Stomach (tissue), 8 donors: ENCODE measurements at regions not wholly inside any gene's neighbourhood (a gene's known extent, or its start where the extent isn't known, plus 50 kb on each side); places are given as distances from the start of the nearest gene placed in this dataset.
"Not testable (repeated sequence)": the region's sequence is repeated elsewhere in the genome, so short reads cannot be mapped to it uniquely, and the experiment has no call there.

Experiments
- DNase-seq, 2 donors: peaks; one replicate each; pipeline versions ENCODE4 v3.0.0 to v3.0.0-alpha.2; 2013 to 2019
- H3K27ac ChIP-seq, 5 donors: fragments of 200-600 bp in 4 of 5; sonication (generic) in 4 of 5; one replicate each; pipeline ENCODE4 v1.5.1; 2013 to 2019; ENCODE audit warnings: mild to moderate bottlenecking in 1 of 5, moderate library complexity in 1 of 5
- H3K27me3 ChIP-seq, 3 donors: fragments of 200-600 bp; sonication (generic); one replicate each; pipeline ENCODE4 v1.5.1; 2017 to 2019; ENCODE audit warnings: mixed run types in 1 of 3
- H3K36me3 ChIP-seq, 4 donors: fragments of 200-600 bp; sonication (generic); 1 replicate in 3 of 4; 2 replicates in 1 of 4; pipeline ENCODE4 v1.5.1; 2016 to 2019
- H3K4me1 ChIP-seq, 4 donors: fragments of 200-600 bp; sonication (generic); one replicate each; pipeline ENCODE4 v1.5.1; 2016 to 2019
- H3K4me3 ChIP-seq, 4 donors: fragments of 200-600 bp; sonication (generic) in 3 of 4; one replicate each; pipeline ENCODE4 v1.5.1; 2016 to 2019; ENCODE audit warnings: mild to moderate bottlenecking in 1 of 4
- H3K9me3 ChIP-seq, 4 donors: fragments of 200-600 bp; sonication (generic); one replicate each; pipeline ENCODE4 v1.5.1; 2016 to 2019
- EP300 ChIP-seq: sonication (generic); formaldehyde crosslinking; IDR thresholded peaks from one replicate; pipeline ENCODE4 v1.6.1; 2017; ENCODE audit warnings: antibody characterized with exemption
- POLR2A ChIP-seq, 4 donors: fragments of 450-650 bp; IDR thresholded peaks; one replicate each; pipeline ENCODE4 v1.6.1; 2016; ENCODE audit warnings: antibody characterized with exemption in 4 of 4, control low read depth in 2 of 4, mild to moderate bottlenecking in 1 of 4, moderate library complexity in 1 of 4
- POLR2AphosphoS5 ChIP-seq, 3 donors: sonication (generic); formaldehyde crosslinking; IDR thresholded peaks; one replicate each; pipeline ENCODE4 v1.6.1; 2016; ENCODE audit warnings: antibody characterized with exemption in 3 of 3
- WGBS, 5 donors: extraction: QIAGEN DNeasy Blood & Tissue Kit in 3 of 5; methylation state at CpG; one replicate each; pipeline versions ENCODE4 v1.1.5 to v1.1.7; 2013 to 2018; 5-methylcytosine and 5-hydroxymethylcytosine counted together
- intact Hi-C: fragments of 100-400 bp; cut with DNase I; formaldehyde crosslinking; loops from one replicate; pipeline ENCODE4 v1.15.1; 2023; ENCODE audit warnings: low total_unique reads
- TF ChIP-seq, protein P1 (sequence below), 7 experiments: fragments of 450-650 bp in 4 of 7; fragments of 200-600 bp in 3 of 7; sonication (generic) in 3 of 7; IDR thresholded peaks; one replicate each; pipeline ENCODE4 v1.5.1; 2016 to 2019; ENCODE audit warnings: antibody characterized with exemption in 7 of 7, control low read depth in 2 of 7, mild to moderate bottlenecking in 1 of 7
- donor health status: healthy with polysubstance abuse.
- donor health status: Bipolar disorder and iron deficiency.
- donor health status: healthy.

GRCh38 chr13:83773961-83774360 lies 108.3 kb downstream of the SLITRK1 start:
- H3K9me3 ChIP-seq = no peaks in the 10 kb centered on the region
- 69 to 84% (median 77%) methylated on average over 2 of the region's 2 CpGs for WGBS, 5 donors
- no peak for DNase-seq
- intact Hi-C loops = no loop called here
- no peak for TF ChIP-seq POLR2A (IDR thresholded peaks at IDR 0.05)
- TF ChIP-seq, protein P1, sequence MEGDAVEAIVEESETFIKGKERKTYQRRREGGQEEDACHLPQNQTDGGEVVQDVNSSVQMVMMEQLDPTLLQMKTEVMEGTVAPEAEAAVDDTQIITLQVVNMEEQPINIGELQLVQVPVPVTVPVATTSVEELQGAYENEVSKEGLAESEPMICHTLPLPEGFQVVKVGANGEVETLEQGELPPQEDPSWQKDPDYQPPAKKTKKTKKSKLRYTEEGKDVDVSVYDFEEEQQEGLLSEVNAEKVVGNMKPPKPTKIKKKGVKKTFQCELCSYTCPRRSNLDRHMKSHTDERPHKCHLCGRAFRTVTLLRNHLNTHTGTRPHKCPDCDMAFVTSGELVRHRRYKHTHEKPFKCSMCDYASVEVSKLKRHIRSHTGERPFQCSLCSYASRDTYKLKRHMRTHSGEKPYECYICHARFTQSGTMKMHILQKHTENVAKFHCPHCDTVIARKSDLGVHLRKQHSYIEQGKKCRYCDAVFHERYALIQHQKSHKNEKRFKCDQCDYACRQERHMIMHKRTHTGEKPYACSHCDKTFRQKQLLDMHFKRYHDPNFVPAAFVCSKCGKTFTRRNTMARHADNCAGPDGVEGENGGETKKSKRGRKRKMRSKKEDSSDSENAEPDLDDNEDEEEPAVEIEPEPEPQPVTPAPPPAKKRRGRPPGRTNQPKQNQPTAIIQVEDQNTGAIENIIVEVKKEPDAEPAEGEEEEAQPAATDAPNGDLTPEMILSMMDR (IDR thresholded peaks at IDR 0.05) = no peak
- no peak for TF ChIP-seq POLR2AphosphoS5 (IDR thresholded peaks at IDR 0.05)
- no peak for TF ChIP-seq EP300
- no peaks in the 10 kb centered on the region for H3K36me3 ChIP-seq
- no peaks in the 10 kb centered on the region for H3K4me1 ChIP-seq
- no peaks in the 10 kb centered on the region for H3K27me3 ChIP-seq
- no peak overlapping the region for H3K27ac ChIP-seq
- no peak overlapping the region for H3K4me3 ChIP-seq

DNA sequence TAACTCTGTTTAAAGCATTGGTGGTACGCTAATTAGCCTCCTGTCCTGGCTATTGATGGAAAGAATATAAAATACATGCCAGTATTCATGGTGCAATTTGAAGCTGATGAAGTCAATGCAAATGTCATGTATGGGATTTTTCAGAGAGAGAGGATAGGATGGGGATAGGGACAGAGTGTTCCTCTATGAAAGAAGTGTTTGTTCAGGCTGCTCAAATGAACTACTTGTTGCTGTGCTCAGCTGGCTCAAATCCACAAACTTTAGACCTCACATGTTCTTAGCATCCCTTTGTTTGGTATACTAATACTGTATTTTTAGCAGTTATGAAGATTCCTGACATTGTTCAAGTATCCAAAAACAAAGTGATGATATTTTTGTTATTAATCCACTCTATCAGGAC lies 116.5 kb downstream of the SLITRK1 start:
- TF ChIP-seq, protein P1 (IDR thresholded peaks at IDR 0.05) = no peak
- TF ChIP-seq POLR2AphosphoS5 (IDR thresholded peaks at IDR 0.05) (no peak), EP300 (no peak), POLR2A (IDR thresholded peaks at IDR 0.05) (no peak)
- H3K36me3 ChIP-seq = no peaks in the 10 kb centered on the region
- intact Hi-C loops = no loop called here
- H3K27me3 ChIP-seq = no peaks in the 10 kb centered on the region
- H3K4me1 ChIP-seq = no peaks in the 10 kb centered on the region
- H3K4me3 ChIP-seq = no peak overlapping the region
- WGBS, 5 donors = 86 to 92% (median 88%) methylated on average over 1 of the region's 1 CpG
- no peak overlapping the region for H3K27ac ChIP-seq
- no peaks in the 10 kb centered on the region for H3K9me3 ChIP-seq
- peak in 1 of 2 donors; percentile 35 for DNase-seq

DNA sequence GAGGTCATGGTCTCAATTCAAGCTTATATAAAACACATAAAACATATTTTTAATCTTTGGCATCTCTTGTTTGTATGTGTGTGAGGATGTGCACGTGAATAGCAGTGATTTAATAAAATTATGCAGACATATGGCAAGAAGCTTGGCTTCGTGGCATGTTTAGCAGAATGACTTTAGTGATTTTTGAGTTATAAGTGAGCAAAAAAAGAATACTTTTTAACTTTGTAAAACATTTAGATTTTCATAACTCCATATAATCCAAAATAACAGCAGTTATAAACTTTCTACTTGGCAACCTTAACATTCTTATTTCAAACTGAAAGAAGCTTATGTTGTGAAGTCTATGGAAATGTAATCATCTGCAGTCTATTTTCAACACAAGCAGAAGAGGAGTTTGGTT lies 120.6 kb downstream of the SLITRK1 start:
- TF ChIP-seq, protein P1 (IDR thresholded peaks at IDR 0.05) = no peak
- TF ChIP-seq POLR2AphosphoS5 (IDR thresholded peaks at IDR 0.05) (no peak), POLR2A (IDR thresholded peaks at IDR 0.05) (no peak), EP300 (no peak)
- 36 to 56% (median 43%) methylated on average over 2 of the region's 2 CpGs for WGBS, 5 donors

DNA sequence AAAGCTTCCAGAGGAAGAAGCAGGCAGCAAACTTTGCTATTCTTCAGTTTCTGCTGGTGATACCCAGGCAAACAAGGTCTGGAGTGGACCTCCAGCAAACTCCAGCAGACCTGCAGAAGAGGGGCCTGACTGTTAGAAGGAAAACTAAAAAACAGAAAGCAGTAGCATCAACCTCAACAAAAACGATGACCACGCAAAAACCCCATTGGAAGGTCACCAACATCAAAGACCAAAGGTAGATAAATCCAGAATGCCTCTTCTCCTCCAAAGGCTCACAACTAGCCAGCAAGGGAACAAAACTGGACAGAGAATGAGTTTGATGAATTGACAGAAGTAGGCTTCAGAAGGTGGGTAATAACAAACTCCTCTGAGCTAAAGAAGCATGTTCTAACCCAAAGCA lies 127.1 kb downstream of the SLITRK1 start:
- 92 to 98% (median 95%) methylated on average over 2 of the region's 2 CpGs for WGBS, 5 donors
- H3K9me3 ChIP-seq = peaks cover 0 to 17% (median 5%) of the 10 kb centered on the region in 4 donors
- H3K27ac ChIP-seq, H3K27me3 ChIP-seq, intact Hi-C loops, H3K36me3 ChIP-seq, H3K4me1 ChIP-seq, H3K4me3 ChIP-seq, DNase-seq: not testable (repeated sequence)

More for the DNA sequence above, 120.6 kb downstream of the SLITRK1 start:
- Histone ChIP-seq H3K27me3 (no peaks in the 10 kb centered on the region), H3K27ac (no peak overlapping the region), H3K4me1 (no peaks in the 10 kb centered on the region), H3K4me3 (no peak overlapping the region), H3K36me3 (no peaks in the 10 kb centered on the region), H3K9me3 (peaks cover 0 to under 1% (median 0%) of the 10 kb centered on the region in 4 donors)
- no peak for DNase-seq
- intact Hi-C loops = no loop called here

DNA sequence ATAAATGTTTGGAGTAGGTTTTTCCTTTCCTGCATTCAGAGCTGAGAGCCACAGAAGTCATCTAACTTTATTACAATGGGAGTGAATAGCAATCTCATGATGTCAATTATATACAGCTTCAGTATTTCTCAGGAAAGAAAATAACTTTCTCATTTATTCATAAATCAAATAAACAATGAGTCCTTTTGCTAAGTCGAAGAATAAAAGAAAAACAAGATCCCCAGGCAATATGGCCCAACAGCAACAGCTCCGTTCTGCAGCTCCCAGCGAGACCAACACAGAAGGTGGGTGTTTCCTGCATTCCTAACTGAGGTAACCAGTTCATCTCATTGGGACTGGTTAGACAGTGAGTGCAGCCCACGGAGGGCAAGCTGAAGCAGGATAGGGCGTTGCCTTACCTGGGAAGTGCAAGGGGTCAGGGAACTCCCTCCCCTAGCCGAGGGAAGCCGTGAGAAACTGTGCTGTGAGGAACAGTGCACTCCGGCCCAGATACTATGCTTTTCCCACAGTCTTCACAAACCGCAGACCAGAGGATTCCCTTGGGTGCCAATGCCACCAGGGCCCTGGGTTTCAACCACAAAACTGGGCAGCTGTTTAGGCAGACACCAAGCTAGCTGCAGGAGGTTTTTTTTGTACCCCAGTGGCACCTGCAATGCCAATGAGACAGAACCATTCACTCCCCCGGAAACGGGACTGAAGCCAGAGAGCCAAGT lies 128.2 kb downstream of the SLITRK1 start:
- Histone ChIP-seq H3K9me3 (peaks cover 0 to 21% (median 5%) of the 10 kb centered on the region in 4 donors), H3K4me1 (no peaks in the 10 kb centered on the region), H3K36me3 (no peaks in the 10 kb centered on the region), H3K4me3 (no peak overlapping the region), H3K27me3 (no peaks in the 10 kb centered on the region), H3K27ac (no peak overlapping the region)
- DNase-seq = no peak
- intact Hi-C loops = no loop called here
- TF ChIP-seq, protein P1 (IDR thresholded peaks at IDR 0.05) = no peak
- WGBS, 5 donors = 80 to 93% (median 82%) methylated on average over 11 of the region's 11 CpGs
